ENCODE measurements at regions not wholly inside any gene's neighbourhood (a gene's known extent, or its start where the extent isn't known, plus 50 kb on each side); places are given as distances from the start of the nearest gene placed in this dataset.

- no peak for TF ChIP-seq EZH2 (IDR thresholded peaks at IDR 0.05; ENCODE audit: low read depth)
- TF ChIP-seq, protein P1, sequence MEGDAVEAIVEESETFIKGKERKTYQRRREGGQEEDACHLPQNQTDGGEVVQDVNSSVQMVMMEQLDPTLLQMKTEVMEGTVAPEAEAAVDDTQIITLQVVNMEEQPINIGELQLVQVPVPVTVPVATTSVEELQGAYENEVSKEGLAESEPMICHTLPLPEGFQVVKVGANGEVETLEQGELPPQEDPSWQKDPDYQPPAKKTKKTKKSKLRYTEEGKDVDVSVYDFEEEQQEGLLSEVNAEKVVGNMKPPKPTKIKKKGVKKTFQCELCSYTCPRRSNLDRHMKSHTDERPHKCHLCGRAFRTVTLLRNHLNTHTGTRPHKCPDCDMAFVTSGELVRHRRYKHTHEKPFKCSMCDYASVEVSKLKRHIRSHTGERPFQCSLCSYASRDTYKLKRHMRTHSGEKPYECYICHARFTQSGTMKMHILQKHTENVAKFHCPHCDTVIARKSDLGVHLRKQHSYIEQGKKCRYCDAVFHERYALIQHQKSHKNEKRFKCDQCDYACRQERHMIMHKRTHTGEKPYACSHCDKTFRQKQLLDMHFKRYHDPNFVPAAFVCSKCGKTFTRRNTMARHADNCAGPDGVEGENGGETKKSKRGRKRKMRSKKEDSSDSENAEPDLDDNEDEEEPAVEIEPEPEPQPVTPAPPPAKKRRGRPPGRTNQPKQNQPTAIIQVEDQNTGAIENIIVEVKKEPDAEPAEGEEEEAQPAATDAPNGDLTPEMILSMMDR (conservative IDR thresholded peaks at IDR 0.05), result no peak
Measured at GRCh38 chr2:144931480-144931879, 411.6 kb upstream of the ZEB2 start.
